ENCODE measurements at regions not wholly inside any gene's neighbourhood (a gene's known extent, or its start where the extent isn't known, plus 50 kb on each side); places are given as distances from the start of the nearest gene placed in this dataset.

DNA sequence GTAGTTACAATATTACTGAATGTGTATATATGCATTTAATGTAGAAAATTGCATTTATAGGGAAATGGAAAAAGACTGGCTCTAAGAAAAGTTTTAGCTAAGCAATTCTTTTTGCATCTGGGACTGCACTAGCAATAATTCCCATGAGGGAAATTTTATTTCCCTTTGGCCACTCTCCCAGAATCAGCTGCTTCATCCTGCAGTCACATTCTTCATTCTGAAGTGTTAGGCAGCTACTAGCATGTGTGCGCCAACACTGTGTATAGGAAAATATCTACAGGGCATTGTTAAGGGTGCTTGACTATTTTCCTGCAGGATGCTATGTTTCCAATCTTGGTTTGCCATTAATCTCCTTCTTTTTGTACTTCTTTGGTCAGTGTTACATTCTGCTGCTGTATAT lies 312.8 kb upstream of the PCDH20 start:
- no peak for DNase-seq

DNA sequence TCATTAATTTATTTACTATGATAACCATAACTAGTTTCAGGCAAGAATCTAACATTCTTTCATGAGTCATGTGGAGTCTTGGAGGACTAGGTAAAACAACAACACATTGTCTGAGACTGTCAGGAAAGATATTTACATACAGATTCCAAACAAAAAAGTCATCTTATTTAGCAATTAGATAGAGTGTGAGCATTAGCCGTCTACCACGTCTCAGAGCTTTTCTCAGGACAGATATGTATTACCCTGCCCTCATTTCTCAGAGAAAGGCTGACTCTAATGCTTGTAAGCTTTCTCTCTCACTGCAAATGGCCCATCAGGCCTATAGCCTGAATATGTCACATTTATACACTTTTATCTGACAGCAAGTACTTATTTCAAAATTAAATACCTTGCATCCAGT lies 312.1 kb upstream of the PCDH20 start:
- DNase-seq = no peak

DNA sequence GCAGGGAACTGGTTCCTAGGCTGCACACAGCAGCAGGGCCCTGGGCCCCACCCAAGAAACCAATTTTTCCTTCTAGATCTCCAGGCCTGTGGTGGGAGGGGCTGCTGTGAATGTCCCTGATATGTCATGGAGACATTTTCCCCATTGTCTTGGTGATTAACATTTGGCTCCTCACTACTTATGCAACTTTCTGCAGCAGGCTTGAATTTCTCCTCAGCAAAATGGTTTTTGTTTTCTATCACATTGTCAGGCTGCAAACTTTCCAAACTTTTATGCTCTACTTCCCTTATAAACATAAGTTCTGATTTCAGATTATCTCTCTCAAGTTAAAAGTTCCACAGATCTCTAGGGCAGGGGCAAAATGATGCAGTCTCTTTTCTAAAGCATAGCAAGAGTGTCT lies 310.2 kb upstream of the PCDH20 start:
- DNase-seq = no peak

DNA sequence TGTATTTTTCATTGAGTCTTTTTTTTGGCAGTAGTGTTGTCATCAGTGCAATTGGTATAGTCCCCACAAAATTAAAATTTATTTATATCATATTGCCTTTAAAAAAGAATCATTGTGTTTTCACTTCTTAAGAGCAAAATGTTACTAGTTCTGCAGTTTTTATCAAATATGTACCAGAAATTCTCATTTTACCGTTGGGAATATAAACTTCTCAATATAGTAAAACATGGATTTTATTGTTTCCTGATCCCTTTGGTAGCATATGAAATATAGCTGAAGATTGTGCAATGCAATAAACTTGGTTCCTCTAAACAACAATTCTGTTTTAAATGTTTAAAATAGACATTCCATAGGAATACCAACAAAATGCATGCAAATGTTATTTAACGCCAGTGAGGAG lies 306.5 kb upstream of the PCDH20 start:
- no peak for DNase-seq

DNA sequence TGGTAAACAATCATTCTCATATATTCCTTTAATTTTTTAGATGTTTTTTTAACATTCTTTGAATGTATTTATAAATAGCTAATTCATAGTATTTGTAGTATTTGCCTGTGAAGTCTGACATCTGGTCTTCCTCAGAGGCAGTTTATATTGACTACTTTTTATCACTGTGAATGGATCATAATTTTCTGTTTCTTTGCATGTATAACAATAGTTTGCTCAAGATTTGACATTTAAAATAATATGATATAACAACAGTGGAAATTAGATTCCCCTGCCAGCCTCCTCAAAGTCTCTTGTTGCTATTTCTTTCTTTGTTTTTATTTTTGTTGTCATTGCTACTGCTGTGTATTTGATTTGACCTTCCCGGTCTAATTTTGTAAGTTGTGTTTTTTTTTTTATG lies 297.0 kb upstream of the PCDH20 start:
- no peak for DNase-seq

DNA sequence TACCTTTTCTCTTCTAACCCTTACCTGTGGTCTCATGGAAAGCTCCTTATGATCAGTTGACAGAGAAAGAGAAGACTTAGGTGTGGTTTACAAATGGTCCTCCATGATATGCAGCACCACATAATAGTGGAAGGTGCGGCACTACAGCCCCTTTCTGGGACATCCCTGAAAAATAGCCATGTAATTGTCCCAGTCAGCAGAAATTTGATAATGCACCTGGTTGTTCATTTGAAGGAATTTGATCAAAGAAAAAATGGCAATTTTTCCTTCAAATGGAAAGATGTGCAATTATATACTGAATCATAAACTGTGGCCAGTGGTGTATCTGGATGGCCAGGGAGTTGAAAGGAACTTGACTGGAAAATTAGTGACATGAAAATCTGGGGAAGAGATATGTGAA lies 293.6 kb upstream of the PCDH20 start:
- no peak for DNase-seq

DNA sequence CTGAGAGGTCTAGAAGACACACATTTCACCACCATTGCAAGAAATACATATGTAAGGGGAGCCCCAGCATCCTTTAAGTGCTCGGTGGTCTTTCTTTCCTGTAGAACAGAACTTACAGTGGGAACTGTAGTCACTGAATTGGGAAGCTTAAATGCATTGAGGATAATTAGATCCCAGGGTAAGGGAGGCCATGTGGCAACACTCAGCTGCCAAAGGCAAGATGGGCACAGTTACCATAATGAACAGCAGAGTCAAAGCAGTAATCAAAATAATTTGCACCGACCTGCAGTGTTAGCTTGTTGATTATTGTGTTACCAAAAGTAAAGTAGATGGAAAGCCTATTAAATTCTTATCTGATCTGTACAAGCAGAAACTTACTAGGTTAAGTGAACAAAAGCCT lies 291.2 kb upstream of the PCDH20 start:
- DNase-seq = no peak

DNA sequence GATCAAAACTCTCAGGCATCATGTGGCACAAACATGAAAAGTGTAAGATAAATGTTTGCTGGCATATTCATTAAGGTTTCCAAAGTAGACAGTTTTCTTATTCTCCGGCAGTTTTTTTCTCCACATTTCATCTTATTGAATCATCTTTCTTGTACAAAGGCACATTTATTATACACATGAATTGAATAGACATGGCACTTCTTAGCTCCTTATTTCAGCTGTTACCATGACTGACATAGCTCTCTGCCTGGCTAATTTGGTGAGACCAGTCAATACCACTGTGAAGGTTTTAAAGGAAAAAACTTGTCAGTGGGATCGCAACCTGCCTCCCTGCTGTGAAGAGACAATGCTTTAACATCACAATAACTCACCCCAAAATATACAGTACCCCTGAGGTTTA lies 285.0 kb upstream of the PCDH20 start:
- no peak for DNase-seq

DNA sequence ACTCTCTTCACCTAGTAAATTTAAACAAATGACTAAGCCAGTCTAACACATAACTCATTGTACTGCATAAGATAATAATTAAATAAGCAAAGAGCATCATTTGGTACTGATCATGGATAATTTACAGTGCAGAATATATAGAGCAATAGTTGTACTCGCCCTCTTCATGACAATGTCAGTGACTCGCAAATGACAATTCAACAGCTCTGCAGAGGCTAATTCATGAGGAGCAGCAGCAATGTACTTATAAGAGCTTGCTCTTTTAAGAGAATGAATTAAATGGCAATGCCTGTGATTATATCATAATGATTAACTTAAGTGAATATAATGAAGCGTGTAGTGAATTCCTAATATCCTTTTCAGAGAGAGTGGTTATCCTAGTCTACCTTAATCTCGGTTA lies 284.5 kb upstream of the PCDH20 start:
- DNase-seq = no peak

DNA sequence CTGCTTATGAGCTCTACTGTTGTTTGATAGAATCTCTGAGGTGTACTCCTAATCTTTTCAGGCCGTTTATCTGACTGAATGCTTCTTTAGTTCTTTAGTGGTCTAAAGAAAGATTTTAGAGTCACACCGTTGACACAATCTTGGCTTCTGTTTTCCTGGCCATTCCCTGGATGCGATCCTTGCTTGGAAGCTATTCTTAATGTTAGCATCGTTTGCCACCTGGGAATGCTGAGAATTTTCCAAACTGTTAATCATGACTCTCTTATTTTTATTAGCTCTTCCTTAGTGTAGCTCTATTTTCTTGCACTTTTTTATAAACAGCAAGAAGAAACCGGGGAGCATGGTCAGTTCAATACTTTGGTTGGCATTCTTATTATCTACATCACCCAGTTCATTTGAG lies 281.0 kb upstream of the PCDH20 start:
- no peak for DNase-seq

DNA sequence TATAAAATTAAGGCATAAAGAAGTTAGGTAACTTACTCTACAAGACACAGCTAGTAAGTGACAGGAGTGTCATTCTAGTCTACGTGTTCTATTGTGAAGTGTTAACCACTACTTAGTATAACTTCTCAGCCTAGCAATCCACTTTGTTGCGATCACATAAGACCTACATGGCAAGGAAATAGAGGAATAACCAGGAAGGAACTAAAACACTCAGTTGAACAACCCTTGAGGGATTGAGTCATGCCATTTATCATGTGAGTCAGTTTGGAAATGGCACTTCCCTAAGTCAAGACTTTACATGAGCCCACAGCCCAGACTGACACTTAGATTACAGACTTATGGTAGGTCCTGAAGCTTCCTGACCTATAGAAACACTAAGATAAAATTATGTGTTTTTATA lies 279.5 kb upstream of the PCDH20 start:
- no peak for DNase-seq

DNA sequence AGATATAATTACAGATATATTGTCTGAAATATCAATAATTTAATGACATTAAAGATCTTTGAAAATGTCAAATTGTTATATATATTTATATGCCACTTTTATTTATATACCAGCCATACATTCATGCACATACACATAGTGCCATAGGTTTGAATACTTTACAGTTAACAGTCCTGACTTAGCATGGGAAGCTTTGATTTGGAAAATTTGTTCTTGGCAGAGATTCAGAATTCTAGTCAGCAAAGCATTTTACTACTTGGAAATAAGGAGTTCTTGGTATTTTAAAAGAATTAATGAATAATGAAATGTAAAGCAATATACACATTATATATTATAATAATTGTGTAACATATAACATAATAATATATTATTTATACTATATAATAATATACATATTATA lies 277.0 kb upstream of the PCDH20 start:
- no peak for DNase-seq

DNA sequence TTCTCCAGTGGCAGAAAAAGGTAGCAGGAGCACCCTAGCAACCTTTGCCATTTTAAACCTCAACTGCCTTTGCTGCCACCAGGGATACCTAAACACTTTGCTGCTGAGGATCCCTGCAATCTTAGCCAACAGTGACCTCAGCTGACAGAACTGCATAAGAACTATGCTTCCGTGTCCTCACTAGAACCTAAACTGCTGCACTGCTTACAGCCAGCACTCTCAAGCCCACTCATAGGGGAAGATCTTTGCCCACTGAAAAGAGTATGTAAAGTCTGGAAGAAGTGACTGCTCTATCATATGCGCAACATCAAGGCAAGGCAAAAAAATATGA lies 270.0 kb upstream of the PCDH20 start:
- no peak for DNase-seq

DNA sequence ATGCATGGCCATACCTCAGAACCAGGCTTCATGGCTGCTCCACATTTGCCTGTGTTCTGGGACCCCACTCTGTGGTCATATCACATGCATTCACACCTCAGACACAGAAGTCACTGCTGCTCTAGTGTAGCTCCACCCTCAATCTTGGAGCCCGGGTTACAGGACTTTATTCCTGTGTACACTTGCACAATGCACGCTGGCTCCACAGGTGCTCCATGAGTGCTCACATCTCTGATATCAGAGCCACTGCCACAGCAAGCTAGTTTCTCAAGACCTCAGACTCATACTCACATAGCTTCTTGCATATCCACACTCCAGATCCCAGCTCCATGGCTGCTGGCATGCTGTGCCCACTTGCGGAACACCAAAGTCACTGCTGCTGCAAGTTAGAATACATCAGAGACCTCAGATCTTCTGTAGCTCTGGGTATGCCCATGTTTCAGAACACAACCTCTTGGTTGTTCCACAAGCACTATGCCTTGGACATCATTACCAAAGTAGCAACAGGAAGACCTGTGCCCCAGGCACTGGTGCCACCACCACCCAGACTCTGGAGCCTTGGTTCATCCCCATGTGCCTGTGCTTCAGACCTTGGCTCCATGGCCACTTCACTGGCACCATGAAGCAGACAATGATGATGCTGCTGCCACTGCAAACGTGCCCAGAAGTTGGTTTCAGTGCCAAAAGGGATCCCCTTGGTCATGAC lies 269.5 kb upstream of the PCDH20 start:
- DNase-seq = no peak

DNA sequence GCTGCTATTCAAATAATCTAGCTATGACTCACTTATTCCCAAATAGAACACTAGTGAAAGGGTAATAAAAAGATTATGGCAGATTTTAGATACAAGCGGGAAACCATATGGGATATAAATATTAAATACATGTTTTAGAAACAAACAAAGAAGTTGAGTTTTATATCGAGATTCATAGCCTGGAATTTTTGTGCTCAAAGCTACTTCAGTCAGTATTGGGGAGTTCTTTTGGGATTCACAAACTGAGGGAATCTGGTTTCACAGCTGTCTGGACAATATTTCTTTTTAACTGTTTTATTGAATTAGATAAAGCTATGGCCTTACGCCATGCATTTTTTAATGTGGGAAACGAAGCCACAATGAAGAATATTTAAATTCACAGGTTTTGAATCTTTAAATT lies 257.1 kb upstream of the PCDH20 start:
- DNase-seq = no peak

DNA sequence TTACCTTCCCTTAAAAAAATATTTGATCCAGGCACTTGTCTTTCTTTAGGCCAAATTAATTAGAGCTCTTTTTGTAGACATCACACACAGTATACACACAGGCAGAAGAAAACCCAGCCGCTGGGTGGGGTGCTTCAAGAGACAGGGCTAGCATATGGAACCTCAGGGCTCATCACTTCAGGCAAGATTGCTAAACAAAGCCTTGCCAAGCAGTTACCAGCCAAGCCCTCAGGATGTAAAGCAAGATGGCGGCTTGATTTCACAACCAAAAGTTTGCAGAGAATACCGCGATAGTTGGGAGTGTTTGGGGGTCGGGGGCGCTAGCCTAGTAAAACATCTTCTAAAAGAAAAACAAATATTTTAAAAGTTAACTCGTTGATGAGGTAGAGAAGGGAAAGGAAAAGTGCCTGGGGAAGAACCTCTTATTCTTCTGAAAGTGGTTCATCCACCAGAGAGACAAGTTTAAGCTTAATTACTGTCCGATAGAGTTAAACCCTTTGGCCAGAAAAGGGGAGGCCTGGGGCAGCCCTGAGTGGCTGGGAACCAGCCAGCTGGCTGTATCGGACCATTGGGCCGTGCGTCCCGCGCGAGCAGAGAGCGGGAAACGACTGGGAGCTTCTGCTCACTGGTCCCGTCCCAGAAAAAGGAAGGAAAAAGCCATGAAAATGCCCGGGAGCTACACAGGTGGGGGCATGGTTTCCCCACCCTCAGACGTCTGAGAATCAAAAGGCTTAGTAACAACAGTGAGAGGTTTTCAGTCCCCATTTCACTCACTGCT lies 254.9 kb upstream of the PCDH20 start:
- DNase-seq = no peak

DNA sequence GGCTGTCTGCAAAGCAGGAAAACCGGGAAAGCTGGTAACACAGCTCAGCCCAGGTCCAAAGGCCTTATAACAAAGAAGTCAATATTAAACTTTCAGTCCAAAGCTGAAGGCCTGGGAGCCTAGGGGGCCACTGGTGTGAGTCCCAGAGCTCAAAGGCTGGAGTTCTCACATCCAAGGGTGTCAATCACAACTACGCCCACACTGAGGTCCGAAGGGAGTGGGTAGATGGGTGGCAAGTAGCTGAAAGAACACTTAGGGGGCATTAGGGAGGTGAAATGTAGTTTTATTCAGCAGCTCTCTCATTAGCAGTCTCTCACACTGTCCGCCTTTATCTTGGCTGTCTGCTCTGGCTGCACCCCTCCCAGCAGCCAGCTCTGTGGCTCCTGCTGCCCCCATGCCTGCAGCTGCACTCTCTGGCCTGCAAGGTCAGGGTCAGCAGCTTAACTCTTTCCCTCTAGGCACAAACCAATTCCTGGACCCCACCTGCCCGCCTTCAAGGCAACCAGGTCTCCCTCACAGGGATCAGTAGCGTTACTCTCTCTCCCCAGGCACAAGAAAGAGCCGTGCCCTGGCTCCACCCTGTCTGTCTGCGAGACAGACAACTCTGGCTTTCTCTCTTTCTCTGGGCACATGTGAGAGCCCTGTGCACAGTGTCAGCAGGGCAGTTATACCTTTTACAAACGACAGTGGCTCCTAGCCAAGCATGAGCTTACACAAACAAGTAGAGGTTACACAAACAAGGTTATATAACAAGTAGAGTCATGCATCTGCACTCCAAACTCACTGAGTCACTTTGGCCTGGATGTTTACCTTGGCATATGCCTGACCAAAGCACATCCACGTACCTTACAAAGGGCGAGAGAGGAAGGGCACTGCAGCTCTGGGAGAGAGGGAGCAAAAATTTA lies 249.4 kb upstream of the PCDH20 start:
- no peak for DNase-seq

DNA sequence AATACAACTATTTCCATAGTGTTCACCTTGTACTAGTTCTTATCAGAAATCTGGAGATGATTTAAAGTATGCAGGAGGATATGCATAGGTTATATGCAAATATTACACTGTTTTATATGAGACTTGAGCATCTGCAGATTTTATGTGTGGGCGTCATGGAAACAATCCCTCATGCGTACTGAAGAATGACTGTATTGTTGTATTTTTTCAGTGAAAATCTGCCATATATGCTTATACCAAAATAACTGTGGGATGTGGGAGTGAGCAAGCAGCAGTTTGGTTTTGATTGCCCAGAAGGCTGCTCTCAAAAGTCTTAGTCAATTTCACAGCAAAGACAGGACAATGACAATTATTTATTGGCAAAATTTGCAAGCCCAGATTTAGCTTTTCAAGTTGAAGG lies 238.8 kb upstream of the PCDH20 start:
- no peak for DNase-seq

DNA sequence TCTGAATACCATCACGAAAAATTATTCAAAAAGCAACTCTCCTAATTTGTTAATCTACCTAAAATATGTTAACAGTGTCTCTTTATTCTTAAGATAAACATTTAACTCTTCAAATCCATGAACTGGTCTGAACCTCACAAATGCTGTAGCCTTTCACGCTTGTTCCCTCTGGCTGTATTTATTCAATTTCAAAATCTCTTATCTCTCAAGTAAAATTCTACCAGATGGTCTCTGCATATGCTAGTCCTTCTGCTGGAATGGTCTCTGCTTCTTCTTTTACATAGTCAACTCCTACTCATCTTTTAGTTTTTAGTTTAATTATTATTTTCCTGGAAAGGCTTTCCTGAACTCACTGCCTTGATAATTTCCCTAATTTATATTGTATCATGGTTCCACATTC lies 232.9 kb upstream of the PCDH20 start:
- DNase-seq = no peak

DNA sequence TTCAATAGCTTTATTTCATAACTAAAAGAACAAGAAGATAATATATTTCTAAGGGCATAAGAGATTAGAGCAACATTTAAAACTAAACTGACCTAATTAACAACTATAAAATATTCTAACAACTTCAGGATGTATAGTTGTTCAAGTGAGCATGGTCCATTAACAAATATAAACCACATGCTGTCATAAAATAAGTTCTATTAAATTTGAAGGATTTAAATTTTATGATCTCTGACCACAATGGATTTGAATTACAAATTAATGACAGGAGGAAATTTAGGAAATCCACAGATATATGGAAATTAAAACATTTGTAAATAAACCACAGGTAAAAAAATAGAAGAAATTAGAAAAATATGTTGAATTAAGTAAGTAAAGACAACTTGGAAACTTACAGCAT lies 196.5 kb upstream of the PCDH20 start:
- no peak for DNase-seq

DNA sequence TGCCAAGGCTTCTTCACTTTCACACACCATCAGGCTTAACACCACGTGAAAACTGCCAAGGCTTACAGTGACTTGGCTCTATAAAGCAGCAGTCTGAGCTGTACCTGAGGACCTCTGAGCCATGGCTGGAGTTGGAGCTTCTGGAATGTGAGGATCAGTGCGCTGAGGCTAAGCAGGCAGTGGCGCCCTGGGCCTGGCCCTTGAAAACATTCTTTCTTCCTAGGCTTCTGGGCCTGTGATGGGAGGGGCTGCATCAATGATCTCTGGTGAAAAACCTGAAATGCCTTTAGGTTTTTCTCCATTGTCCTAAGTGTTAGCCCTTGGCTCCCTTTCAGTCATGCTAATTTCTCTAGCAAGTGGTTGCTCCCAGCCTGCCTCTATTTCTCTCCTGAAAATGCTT lies 192.5 kb upstream of the PCDH20 start:
- no peak for DNase-seq

DNA sequence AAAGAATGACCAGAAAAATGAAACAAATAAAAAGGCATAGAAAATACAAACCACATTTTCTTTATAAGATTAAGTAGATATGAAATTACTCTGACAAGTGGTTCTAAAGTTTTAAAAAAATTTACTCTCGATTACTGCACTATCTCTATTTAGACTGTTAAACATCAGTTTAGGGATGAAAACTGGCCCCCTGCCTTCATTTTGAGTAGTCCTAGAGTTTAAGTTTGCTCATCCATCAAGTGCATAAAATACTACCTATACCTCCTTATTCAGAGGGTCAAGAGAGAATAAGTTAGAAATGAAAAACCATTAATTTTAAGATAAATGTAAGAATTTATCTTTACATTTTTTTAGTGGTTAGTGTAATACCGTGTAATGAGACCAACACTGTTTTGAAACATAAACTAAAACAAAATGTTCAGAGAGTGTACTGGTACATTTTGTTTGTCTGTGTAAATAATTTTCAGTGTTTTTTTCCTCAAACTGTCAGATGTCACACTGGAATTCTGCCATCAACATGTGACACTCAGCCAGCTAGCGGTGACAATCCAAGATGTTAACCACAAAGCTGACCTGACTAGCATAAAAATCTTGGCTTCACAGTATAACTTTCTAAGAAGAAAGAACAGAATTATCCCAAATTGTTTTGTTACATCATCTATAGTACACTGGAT lies 184.8 kb upstream of the PCDH20 start:
- no peak for DNase-seq

DNA sequence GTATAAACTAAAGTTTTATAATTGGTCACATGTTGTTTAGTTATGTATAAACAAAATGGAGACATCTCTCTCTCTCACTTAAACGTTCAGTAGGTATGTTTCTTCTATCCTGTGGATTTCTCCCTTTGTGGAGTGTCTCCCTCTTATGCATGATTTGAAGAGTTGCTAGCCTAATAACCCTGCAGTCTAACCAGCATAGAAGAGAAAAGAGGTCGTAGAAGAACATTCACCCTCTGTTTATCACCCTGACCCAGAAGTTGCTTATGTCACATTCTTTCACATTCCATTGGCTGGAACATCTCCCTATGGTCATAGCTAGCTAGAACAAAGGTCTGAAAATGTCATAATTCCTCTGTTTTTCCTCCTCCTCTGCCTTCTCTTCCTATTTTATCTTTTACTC lies 176.8 kb upstream of the PCDH20 start:
- no peak for DNase-seq

Data from stimulated activated CD4-positive, alpha-beta T cell treated with anti-CD3 and anti-CD28 coated beads, Interleukin-4, amount 100 ng/mL, for 24 hours (primary cell).